AG08395 (cell line): ENCODE measurements at regions not wholly inside any gene's neighbourhood (a gene's known extent, or its start where the extent isn't known, plus 50 kb on each side); places are given as distances from the start of the nearest gene placed in this dataset.

ENCODE experiments used
- DNase-seq: peaks from one replicate; pipeline ENCODE4 v3.0.0; 2012; ENCODE audit warnings: mixed read lengths, low spot score

DNA sequence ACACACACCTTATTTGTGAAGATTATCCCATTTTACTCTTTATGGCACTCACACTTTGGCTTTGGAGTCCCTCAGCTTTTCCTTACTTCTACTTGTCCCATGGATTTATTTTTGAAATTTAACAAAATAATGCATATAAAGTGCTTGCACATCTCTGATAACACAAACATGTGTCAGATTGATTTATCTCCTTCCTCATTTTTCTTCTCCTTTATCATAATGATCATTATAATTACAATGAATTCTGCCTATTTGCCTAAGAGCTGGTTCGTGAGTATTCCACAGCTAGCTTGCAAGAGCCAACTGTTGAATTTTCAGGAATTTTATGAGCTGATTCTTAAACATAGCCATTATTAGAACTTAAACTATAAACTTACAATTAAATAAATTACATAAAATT, 347.7 kb downstream of the CHSY3 start:
- no peak for DNase-seq

DNA sequence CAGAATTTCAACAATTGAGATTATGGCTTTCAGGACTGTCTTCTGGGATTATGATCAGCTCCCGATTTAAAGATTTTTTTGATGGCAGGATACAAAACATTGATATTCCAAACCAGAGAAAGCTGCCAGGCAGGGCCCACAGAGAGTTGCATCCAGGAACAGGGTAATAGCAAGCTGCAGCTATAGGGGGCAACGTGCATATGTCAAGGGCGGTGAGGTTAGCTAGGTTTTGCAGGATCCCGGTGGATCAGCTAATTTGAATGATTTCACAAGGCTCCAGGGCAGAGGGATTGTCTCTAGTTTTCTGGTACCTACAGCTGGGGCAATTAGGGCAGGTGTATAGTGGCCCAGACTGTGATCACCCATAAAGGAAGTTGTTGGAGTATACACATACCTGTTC, 339.4 kb downstream of the CHSY3 start:
- DNase-seq = no peak

DNA sequence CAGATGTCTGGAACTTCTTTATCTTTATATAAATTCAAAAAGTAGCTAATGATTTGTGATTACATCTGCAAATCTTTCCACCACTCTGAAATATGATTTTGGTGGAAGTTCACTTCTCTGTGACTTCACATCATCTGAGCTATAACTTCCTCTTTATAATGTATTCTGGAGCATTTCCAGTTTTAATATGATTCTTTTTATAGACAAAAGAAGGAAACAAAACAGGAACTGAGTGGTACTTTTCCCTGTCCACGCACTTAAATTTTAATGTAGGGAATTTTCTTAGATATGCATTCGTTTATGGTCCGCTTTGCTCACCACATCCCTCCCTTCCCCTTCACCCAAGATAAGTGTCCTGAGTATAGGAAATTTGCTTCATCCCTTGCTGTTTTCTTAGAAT, 333.5 kb downstream of the CHSY3 start:
- no peak for DNase-seq
